Activated CD4-positive, alpha-beta T cell treated with anti-CD3 and anti-CD28 coated beads, Interleukin-2, amount 50 U/mL, for 1 hour (primary cell): ENCODE measurements at regions not wholly inside any gene's neighbourhood (a gene's known extent, or its start where the extent isn't known, plus 50 kb on each side); places are given as distances from the start of the nearest gene placed in this dataset.
"Not testable (repeated sequence)": the region's sequence is repeated elsewhere in the genome, so short reads cannot be mapped to it uniquely, and the experiment has no call there.

ENCODE experiments used
- DNase-seq: peaks from one replicate; pipeline ENCODE4 v3.0.0-alpha.2; 2020

DNA sequence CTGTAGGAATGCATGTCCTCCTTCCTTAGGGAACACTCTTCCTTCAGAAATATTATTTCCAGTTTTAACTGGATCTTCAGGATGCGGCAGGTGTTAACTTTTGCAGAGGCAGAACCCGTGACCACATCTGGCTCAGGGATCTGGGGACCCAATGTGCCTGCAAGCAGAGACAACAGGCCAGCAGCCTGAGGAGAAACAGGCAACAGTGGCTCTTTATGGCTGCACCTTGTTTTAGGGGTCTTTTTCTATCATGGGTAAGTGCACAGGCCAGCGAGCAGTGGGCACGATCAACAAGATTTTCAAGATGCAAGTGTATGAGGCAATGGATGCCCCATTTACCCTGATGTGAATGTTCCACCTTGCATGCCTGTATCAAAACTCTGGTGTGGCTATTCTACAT is 497.5 kb upstream of the KLF6 start:
- DNase-seq: no peak

DNA sequence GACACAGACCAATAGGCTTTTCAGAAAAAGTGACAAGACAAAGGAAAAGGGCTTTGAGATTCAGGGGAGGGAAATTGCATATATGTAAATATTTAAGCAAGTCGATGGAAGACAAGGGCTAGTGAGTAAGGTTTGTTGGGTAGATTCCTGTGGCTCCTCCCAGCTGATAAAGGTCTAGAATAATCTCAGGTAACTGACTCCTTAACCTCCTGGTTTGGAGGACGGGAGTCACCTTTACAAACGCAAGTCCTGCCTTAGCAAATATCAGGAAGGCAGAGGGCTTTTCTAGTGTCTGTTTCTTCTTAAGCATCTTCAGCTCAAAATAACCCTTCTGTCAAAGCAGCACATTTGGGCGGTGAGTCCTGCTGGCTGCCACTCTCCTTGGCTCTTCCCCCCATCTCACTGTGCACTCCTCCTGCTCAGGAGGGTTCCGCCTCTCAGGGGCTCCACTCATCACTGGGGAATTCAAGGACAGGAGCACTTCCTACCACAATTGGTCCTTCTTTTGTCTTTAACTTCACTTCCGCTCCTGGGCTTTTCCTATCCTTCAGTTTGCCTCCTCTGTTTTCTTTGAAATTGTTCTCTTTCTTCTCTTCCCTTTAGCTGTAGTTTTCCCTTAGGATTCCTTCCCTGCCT is 496.3 kb upstream of the KLF6 start:
- DNase-seq: no peak

DNA sequence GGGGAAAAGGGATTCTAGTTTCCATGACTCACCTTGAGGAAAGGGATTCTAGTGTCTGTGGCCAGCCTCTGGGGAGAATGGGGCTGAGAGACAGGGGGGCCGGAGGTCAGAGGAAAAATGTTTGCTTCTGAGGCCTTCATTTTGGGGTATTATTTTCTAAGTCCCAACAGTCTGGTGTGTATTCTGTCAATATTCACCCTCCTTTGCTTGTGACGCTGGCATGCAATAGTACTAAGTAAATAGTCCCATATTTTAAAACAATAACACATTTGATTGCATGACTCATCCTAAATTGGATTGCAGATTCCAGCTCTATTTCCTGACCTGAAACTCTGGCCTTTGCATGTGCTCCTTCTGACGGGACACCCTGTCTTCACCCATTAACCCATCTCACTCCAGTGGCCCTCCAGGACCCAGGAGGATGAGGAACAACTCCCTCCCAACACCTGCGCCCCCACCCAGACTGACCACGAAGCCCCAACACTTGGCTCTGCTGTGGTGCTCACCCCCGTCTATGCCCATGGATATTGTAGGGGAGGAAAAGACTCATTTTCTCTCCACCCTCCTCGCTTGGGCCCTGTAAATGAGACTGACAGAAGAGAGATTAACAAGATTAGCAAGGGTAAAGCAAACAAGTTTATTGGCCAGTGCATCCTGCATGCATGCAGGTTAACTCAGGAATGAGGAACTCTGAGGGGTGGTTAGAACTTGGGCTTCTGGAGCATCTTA is 495.6 kb upstream of the KLF6 start:
- DNase-seq: no peak

DNA sequence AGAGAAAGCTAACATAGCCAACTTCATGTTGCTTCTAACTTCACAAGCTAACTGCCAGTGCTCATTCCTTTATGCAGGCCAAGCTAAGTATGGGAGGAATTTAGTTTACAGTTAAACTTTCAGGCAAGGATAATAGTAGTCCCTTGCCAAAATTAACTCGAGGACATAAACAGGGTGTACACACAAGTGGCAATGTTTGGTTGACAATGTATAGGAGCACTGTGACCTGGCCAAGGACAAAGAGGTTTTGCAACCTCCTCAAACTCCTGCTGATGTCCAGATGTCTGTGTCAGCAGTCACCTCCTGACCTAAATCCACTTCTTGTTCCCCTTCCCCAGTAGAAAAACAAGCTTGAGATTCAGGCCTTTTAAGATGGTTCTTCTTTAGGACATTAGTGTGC is 494.6 kb upstream of the KLF6 start:
- no peak for DNase-seq

DNA sequence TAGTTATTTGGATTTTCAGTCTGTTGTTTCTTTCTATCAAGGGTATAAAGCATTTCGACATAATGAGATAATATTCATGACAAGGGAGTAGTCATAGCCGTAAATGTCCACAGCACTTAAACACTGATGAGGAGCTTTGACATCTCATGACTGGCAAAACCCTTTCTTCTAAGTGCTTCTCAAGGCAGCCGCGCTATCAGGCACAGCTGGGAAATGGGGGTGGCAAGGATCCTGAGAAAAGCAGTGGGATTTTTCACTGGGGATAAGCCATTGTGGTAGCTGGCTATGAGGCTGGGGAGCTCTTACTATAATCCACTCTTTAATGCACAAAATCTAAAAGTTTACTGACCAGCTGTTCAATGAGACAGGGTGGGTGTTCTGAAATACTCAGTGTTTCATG is 493.2 kb upstream of the KLF6 start:
- no peak for DNase-seq

DNA sequence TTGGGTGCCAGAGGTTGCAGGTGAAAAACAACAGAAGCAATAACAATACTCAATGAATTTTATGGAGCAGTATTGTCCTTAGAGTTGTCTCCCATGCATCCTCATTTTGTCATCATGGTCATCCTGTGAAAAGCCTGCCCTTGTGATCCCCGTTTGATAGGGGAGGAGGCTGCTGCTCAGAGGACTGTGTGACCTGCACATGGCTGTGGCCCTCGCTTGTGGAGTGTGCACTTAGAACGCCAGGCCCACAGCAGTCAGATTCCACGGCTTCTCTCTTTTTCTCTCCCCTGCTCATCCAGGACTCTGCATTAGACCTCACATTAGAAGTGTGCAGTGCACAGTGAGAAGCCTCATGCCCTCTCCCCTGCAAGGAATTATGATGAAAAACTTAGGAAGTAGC is 491.1 kb upstream of the KLF6 start:
- no peak for DNase-seq

DNA sequence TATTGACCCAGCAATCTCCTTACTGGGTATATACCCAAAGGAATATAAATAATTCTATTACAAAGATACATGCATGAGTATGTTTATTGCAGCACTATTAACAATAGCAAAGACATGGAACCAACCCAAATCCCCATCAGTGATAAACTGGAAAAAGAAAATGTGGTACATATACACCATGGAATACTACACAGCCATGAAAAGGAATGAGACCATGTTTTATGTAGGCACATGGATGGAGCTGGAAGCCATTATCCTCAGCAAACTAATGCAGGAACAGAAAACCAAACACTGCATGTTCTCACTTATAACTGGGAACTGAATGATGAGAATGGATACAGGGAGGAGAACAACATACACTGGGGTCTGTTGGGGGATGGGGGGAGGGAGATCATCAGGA is 489.7 kb upstream of the KLF6 start:
- not testable (repeated sequence) for DNase-seq

DNA sequence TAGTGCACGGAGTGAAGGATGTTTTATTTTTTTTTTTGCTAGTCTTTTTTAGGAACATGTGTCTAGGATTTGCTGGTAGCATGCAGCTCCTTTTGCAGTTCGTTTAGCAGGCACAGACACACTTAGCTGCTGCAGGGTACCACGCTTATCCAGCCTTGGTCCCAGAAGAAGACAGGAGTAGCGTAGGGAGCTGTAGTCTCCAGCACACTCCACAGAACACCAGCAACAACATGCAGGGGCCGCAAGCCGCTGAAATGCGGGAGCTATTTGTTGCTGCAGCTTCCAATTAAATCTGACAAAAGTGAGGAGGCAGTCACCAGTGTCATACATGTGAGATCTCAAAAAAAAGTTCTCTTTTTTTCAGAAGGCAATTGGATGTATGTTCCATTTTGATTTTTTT is 486.2 kb upstream of the KLF6 start:
- DNase-seq: no peak

DNA sequence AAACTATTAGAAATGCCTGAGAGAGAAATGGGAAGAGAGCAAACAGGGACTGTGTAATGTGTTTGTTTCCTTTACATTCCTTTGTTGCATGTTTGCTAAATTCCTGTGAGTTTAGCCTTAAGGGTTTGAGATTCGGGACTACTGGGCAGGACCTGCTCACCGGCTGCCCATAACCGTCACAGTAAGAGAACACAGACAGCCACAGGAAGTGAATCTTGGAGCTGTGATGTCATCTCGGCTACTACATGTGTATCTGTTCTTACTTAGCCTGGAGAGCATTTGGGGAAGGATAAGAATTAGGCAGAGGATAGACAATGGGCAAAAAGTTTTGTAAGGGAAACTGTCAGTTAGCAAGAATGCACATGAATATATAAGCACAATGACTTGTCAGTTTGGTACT is 485.1 kb upstream of the KLF6 start:
- no peak for DNase-seq

DNA sequence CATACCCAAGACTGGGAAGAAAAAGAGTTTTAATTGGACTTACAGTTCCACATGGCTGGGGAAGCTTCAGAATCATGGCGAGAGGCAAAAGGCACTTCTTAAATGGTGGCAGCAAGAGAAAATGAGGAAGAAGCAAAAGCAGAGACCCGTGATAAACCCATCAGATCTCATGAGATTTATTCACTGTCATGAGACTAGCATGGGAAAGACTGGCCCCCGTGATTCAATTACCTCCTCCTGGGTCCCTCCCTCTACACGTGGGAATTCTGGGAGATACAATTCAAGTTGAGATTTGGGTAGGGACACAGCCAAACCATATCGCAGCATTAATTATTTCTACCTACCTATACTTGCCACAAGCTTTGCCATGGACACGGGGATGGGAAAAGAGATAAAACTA is 483.5 kb upstream of the KLF6 start:
- DNase-seq: not testable (repeated sequence)

DNA sequence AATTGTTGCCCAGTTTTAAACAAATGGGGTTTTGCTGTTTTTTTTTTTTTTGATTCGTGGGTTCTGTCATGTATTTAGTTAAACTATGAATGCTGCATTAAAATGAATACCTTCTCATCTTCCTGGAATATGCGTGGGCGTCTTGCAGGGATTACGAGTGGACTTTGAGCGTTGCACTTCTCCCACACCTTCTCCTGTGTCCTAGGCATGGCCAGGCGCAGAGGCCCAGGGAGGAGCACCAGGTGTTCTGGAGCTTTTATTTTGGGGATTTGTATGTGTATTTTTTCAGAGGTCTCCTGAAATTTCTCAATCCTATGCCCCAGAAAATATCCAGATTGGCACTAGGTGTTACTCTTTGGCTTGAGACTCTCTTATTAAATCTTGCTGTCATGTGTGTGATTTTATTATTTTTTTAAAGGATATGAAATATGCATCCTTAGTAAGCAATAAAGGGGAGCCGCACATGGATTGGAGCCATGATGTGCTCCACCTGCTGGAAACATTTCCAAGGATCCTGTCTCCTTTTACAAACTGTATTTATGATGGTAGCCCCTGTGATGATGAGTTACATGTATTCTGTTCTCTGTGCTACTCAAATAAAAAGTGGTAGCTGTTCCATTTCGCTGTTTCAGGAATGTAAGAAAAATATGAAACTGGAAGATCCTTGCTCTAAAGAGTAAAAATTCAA is 482.2 kb upstream of the KLF6 start:
- no peak for DNase-seq

DNA sequence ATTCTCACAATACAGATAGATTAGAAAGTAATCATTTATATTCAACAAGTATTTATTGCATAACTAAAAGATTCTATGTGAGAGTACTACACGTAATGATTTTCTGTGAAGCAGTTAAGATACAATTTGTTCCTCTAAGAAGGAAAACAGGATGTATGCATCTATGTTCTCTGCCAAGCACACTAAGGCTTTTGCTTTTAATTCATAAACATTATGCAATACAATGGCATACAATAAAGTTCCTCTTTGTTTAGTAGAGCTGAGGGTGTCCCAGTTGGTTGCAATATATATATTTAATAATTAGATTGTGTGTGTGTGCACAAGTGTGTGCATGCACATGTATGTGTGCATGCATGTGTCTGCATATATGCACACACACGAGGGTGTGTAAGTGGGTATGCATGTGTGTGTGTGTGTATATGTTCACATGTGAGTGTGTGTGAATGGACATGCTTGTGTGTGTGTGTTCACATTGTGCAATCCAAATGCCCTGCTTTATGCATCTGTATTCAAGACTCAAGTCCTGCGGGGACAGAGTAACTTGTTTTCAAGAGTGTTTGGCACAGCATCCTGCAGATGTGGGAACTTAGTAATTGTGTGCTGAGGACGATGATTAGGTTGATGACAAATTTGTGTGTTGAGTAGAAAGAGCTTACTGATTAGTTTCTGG is 481.5 kb upstream of the KLF6 start:
- no peak for DNase-seq

DNA sequence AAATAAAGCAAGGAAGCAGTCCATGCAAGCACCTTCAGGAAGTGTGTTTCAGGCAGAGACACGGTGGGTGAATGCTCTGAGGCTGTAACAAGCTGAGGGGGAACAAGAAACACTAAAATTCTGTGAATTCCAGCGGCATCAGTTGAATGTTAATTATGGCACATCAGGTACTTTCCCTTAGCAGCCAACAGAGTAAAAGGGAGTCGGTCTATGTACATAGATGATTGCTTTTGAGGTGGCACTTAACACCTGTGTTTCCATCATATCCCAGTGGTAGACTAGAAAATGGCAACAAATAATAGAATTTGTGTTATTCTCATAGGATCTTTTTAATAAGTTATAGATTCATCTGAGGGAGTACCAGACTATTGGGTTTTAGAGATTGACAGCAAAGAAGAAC is 481.0 kb upstream of the KLF6 start:
- DNase-seq: no peak

DNA sequence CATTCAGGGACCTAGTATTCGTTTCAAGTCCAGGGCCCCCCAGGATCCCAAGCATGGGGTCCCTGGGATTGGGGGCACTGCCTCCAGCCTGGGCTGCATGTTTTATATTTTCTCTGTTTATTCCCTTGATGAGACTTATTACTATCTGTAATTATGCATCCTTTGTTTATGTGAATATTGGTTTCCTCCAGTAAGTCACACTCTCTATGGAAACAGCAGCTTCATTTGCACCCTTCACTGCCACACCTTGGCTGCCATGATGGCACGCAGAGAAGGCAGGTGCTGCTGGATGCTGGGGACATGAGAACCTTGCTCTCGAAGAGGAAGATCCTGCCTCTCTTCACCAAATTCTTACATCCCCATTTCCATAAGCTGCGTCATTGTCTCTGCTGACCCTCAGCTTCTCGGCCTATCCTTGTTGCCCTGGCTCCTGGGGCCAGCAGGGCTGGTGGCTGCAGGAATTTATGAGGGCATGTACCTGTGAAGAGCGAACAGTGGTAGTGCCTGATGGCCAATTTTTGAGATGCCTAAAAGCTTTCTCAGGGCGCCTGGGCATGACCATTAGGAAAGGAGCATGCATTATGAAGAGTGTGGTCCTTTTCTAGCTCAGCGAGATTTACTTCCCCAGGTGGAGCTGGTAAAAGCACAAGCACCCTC is 479.3 kb upstream of the KLF6 start:
- no peak for DNase-seq

DNA sequence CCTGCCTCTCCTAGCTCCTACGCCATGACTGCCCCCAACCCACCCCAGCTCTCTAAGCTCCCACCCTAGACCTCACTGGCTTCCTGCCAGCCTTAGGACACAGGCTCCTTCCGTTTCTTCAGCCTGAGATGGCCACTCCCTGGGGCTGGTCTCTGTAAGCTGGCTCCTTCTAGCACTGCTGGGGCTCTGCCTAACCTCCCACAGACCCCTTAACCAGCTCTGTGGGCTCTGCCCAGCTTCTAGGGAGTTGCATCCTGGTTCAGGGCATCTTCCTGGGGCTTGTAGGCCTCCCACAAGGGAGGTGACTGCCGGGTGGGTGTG is 478.6 kb upstream of the KLF6 start:
- DNase-seq: no peak

DNA sequence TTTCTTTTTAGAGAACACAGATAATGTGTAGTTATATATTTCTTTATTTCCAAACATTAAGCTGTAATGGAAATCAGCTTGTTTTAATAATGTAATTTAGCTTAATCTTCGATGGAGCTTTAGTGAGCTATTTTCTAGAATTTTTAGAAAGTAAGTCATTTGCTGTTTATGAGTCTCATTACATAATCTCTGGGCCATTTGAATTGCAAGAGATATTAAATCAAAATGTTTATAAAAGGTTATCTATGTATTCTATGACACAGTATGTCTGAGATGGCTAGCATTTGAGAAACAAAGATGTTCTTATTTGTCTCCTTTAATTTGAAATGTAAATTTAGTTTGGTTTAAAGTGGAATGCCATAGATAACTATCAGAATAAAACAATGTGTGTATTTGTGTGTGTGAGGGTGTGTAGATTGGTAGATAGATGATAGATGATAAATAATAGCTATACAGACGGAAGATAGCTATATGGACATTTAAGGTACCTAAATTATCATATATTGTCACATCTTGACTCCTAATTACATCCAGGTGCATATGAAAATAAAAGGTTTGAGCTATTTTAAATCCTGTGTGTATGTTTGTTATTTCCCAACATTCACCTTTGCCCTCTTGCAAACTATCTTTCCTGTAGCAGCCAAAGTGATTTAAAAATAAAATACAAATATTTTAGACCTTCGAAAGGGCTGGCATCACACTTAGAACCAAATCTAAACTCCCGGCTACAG is 478.0 kb upstream of the KLF6 start:
- no peak for DNase-seq

DNA sequence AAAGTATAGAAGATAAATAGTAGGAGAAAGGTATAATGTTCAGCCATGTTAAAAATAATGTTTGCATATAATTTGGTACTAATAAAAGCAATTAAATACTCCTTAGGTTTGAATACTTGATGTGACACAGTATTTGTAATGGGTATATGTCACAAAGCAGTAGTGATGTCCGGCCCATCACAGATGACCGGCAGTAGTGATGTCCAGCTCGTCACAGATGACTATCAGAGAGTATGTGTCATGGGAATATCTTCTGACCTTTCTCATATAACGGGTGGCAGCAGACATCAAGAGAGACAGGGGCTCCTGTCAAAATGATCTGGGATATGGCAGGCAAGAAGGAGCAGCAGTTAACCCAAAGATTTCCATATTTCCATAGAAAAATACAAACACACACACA is 477.4 kb upstream of the KLF6 start:
- no peak for DNase-seq

DNA sequence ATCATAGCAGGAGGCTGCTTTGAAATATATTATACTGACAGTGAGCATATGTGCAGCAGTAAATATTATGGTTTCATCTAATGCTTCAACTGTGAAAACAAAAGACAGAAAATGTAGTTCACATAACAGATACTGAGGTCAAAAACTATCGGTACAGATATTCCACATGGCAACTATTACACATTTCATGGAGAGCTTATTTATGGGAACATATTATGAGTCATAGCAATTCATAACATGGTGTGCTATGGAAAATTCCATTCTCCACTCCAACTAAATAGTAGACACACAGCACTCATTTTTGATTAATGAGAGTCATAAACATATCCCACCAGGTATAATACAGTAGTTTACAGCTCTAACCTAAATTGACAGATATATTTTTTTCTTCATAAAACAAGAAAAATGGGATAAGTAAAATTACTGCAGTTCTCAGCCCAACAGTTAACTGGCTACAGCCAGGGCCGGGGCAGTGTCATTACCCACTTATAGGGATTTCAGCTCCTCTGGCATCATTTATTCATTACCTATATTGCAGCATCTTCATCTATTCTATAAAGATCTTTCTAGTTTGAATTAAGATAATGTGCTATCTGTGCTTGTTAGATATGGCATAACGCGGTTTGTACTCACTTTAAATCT is 475.6 kb upstream of the KLF6 start:
- no peak for DNase-seq

DNA sequence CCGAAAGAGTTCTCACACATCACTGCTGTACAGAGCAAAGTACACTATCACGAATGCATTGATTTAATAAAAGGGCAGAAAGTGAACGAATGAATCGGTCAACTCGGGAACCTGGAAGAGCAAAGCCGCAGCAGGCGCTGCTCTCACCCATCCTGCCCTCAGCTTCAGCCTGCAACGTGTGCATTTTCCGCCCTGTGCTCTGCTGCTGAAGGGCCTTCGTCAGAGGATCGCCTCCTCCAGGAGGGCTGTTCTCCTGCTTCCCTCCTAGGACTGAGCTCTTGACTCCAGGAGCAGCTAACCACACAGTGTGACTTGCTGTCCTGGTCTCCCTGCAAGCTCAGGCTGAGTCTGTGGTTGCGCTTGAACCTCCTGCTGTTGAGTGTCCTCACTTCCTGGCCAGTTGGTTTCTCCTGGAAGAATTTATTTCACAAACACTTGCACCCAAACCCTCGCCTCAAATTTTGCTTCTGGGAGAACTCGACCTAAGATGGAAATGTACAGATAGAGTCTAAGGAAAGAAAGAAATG is 473.0 kb upstream of the KLF6 start:
- no peak for DNase-seq

DNA sequence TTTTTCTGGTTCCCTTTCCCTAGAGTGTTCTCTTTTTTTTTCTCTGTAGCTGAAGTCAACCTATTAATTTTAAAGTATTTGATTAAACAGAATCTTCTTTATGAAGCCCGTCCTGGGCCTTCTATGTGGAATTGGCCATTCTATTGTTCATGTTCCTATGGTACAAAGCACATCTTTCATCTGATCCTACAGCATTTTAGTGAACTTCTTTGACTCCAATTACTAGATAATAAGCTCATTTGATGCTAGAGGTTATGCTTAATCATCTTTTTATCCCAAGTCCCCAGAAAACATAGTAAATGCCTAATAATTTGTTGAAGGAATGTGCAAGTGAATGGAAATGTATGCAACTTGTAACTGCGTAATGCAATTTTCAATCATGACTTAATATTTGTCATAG is 472.0 kb upstream of the KLF6 start:
- DNase-seq: no peak

DNA sequence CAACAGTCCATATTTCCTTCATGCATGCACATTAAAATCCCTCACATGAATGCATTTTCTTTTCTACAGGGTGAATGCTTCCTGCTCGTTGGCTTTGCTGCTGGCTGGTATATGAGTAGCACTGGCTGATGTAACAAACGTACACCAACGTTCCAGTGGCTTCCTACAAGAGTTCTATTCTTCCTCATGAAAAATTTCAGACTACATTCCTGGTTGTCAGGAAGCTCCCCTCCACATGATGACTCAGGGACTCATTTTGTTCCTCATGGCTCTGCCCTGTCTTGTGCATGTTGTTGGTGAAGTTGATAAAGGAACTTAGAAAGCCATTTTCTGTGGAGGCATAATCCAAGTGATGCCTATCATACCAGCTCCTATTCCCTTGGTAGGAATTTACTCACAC is 470.7 kb upstream of the KLF6 start:
- no peak for DNase-seq
